GM21786 (cell line): ENCODE measurements at regions not wholly inside any gene's neighbourhood (a gene's known extent, or its start where the extent isn't known, plus 50 kb on each side); places are given as distances from the start of the nearest gene placed in this dataset.
"Not testable (repeated sequence)": the region's sequence is repeated elsewhere in the genome, so short reads cannot be mapped to it uniquely, and the experiment has no call there.

Experiments used
- ATAC-seq: cut with Tn5 transposase; IDR thresholded peaks from one replicate; pipeline ENCODE4 v1.9.1; 2021; ENCODE audit not compliant: unreplicated experiment

DNA sequence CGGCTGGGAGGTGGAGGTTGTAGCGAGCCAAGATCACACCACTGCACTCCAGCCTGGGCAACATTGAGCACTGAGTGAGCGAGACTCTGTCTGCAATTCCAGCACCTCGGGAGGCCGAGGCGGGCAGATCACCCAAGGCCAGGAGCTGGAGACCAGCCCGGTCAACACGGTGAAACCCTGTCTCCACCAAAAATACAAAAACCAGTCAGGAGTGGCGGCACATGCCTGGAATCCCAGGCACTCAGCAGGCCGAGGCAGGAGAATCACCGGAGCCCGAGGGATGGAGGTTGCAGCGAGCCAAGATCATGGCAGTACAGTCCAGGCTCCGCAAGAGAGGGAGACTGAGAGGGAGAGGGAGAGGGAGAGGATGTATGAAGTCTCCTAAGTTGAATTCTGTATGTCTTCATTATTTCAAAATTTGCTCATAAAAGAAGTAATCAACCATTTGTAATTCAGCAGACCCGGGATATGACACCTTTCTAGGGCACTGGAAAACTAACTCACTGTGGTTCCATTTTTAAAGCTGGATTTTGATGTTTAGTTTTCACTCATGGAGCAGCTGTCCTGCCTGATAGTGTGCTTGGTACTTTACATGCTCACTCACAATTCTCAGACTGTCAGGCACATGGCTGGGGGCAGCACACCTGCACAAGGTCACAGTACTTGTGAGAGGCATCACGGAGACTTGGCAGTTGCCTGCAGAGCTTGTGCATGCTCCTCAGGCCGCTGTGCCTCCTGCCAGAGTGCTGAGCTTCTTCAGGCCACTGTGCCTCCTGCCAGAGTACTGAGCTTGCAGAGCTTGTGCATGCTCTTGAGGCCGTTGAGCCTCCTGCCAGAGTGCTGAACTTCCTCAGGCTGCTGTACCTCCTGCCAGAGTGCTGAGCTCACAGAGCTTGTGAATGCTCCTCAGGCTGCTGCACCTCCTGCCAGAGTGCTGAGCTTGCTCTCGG is 106.2 kb downstream of the ERMARD start:
- ATAC-seq: no peak

DNA sequence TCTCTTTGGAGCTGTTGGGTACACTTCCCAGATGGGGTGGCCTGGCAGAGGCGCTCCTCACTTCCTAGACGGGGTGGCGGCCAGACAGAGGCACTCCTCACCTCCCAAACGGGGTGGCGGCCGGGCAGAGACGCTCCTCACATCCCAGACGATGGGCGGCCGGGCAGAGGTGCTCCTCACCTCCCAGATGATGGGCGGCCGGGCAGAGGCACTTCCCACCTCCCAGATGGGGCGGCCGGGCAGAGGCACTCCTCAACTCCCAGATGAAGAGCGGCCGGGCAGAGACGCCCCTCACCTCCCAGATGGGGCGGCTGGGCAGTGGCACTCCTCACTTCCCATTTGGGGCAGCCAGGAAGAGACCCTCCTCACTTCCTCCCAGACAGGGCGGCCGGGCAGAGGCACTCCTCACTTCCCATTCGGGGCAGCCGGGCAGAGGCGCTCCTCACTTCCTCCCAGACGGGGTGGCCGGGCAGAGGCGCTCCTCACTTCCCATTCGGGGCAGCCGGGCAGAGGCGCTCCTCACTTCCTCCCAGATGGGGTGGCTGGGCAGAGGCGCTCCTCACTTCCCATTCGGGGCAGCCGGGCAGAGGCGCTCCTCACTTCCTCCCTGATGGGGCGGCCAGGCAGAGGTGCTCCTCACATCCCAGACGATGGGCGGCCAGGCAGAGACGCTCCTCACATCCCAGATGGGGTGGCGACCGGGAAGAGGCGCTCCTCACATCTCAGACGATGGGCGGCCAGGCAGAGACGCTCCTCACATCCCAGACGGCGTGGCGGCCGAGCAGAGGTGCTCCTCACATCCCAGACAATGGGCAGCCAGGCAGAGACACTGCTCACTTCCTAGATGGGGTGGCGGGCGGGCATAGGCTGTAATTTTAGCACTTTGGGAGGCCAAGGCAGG is 105.3 kb downstream of the ERMARD start:
- ATAC-seq: not testable (repeated sequence)

DNA sequence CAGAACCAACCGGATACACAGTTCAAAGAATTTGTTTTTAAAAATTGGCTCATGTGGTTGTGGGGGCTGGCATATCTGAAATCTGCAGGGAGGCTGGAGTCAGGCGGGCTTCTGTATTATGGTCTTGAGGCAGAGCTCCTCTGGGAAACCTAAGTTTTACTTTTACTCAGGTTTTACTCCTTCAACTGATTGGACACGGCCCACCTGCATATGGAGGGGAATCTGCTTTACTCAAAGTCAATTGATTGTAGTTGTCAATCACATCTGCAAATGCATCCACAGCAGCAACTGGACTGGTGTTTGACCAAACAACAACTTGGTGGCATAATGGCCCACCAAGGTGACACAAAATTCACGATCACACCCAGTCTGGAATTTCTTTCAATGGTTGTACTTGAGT is 103.4 kb downstream of the ERMARD start:
- no peak for ATAC-seq

DNA sequence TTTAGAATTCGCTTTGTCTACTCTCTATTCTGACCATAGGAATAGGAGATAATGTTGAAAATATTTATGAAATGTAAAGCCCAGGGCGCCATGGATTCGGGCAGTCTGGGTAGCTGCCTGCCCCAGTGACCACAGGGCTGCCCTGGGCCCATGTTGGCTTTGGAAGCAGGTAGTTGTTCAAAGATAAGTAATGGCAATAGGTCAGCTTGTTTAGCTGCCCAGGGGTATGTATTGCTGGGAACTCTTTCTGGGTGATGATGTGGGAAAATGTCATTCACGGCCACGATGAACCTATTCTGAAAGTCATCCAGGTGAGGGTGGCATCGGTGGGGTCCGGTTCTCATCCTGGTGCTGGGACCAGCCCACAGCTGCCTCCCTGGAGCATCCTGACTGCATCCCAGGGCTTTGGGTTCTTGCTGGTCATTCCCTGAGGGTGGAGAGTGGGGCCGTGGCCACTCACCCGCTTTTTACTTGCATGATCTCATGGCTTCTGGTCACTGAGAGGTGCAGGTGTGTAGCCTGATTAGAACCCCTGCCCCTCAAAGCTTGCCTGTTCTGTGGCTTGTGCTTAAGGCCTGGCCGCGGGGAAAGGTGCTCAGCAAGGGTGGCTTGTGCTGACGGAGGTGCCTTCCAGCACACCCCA is 102.8 kb downstream of the ERMARD start:
- no peak for ATAC-seq

DNA sequence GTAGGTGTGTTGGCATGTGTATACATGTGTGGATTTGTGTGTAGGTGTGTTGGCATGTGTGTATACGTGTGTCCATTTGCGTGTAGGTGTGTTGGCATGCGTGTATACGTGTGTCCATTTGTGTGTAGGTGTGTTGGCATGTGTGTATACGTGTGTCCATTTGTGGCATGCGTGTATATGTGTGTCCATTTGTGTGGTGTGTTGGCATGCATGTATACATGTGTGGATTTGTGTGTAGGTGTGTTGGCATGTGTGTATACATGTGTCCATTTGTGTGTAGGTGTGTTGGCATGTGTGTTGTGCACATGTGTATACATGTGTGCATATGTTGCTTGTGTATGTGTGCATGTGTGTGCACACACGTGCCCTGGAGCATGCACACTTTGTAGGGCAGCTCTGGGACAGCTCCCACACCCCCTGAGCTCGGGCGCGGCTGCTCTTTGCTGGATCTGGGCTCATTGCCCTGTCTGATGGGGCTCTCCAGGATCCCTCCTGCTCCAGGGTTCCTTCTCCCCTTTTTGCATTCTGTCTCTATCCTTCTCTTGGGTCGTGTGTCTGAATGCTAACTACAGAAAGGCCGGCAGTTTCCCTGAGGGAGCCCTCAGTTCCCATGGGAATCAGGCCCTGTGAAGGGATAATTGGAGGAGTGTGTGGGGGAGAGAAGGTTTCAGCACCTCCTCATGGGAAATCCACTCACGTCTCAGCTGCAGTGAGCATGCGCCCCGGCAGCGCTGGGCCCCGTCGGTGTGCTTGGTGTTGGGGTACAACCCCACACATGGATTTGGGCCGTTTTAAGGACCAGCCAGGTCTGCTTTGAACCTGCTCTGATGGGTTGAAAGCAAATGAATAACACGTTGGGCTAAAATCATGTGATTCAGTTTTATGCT is 102.0 kb downstream of the ERMARD start:
- ATAC-seq: no peak

DNA sequence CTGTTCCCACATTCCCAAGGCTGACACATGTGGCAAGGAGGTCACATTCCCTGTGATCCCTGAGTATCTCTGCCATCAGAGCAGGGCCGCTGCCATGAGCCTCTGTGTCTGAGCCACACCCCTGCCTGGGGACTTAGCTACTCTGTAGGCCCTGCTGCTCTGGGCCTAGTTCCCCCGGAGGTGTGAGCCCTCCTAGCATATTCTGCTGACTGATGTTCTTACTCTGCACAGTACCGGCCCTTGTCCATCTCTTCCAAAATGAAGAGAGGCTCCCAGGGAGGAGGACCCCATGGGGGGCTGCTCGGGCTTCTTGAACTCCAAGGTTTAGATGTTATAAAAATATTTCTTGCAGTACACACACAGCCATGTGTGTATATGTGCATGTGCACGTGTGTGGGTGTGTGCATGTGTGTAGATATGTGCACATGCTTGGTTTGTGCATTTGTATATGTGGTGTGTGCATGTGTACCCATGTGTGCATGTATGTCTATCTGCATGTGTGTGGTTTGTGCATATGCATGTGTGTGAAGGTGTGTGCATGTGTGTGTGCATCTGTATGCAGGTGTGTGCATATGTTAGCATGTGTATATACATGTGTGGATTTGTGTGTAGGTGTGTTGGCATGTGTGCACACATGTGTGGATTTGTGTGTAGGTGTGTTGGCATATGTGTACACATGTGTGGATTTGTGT is 101.2 kb downstream of the ERMARD start:
- no peak for ATAC-seq

DNA sequence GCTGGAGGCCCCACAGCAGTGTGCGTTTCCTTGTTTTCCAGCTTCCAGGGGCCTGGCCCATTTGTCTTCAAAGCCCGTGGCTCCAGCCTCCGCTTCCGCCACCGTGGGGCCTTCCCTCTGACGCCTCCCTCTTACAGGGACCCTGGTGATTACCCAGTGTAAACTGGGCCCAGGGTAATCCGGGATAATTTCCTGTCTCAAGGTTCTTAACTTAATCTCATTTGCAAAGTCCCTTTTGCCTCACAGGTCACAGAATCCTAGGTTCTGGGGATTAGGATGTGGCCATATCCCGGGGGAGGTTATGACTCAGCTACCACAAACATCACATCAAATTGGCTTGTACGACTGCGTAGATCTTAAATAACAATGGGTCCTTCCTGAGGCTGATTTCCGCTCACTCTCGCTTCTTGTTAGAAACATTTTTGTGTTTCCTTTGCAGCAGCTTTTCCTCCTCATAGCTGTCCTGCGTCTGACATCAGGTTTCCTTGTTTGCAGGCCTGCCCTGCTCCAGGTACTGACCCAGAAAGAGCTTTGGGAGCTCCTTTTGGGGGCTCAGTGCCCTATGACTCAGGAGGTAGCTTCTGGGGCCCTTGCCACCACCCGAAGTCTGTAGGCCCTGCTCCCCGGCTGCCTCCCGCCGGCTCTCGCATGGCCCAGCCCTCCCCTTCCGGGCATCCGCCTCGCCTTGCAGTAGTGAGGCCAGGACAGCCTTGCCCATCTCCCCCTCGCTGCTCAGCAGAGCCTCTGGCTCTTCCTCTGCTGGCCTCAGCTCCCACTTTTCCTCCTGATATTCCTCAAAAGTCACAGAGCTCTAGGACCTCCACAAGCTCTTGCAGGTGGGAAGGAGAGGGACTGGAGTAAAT is 100.5 kb downstream of the ERMARD start:
- ATAC-seq: no peak

DNA sequence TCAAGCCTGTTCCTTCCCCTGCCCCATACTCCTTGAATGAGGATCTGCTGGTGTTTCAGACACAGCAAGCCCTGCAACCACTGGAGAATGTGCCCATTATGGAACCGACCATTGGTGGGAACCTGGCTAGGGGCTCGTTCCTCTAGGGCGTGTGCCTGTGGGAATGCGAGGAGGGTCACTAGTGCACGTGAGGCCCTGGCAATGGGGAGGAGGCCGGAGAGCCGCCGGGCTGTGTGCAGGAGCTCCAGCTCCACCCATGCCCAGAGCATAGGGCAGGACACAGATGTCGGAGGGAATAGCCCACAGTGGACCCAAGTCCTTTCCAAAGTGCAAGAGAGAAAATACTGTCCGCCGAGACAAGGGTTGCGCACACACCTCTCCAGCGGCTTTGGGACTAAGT is 99.3 kb downstream of the ERMARD start:
- no peak for ATAC-seq

DNA sequence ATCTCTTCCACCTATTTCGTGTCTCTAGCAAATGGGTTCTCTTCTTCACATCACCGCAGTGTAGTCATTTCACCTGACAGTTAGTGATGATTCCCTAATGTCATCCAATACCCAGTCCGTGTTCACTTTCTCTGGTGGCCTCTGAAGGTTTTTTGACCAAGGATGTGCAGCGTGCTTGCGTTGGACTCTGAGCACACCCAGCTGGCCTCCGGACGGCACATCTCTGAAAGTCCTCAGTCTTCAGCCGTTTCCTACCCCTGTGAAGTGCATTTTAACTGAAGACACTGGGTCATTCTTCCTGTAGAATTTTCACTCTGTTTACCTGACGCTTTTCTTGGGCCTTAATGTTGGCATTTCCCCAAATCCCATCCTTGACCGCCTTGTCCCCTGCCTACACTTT is 98.7 kb downstream of the ERMARD start:
- no peak for ATAC-seq

DNA sequence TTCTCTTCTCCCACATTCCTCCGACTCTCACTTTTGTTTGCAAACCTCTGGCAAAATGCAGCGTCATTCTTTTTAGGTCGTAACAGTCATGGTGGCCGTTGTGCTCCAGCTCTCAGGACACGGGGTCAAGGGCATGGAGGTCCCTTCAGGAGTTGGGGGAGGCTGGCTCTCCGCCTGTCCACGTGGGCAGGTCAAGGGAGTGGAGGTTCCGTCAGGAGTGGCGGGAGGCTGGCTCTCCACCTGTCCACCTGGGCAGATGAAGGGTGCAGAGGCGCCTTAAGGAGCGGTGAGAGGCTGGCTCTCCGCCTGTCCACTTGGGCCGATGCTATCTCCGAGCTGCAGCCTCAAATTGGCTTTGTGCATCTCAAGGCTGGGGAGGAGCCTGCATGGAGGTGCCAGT is 98.0 kb downstream of the ERMARD start:
- ATAC-seq: no peak

DNA sequence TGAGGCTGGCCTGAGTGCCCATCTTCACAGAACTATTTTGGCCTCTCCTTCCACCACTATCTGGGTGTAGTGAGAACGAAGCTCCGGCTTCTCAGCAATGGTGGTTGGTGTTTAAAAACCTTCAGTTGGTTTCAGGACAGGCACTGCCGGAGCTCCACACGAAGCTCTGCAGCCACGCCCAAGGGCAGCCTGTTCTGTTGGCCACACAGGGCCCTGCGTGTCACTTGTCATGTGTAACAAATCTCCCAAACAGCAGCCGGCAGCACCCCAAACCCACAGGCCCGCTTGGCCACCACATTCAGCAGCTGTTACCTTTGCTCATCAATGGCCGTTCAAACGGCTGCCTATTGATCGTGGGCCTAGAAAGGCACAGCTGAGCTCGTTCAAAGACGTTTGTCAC is 97.5 kb downstream of the ERMARD start:
- ATAC-seq: no peak

DNA sequence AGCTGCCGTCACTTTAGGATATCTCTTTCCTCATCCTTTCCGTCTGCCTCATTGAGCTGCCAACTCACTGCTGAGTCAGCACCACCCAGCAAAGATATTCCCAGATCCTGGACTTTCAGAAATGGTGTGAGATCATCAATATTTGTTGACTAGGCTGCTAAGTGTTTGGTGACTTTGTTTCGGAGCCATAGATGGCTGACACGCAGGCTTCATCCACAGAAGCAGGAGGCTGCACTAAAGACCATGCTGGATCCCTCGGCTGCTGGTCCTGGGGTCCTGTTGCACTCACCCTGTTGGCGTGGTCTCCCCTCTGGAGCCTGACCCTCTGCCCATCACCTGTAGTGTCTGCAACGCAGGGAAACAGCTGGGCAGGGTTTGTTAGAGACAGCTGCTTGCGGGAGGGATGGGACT is 96.5 kb downstream of the ERMARD start:
- ATAC-seq: no peak

DNA sequence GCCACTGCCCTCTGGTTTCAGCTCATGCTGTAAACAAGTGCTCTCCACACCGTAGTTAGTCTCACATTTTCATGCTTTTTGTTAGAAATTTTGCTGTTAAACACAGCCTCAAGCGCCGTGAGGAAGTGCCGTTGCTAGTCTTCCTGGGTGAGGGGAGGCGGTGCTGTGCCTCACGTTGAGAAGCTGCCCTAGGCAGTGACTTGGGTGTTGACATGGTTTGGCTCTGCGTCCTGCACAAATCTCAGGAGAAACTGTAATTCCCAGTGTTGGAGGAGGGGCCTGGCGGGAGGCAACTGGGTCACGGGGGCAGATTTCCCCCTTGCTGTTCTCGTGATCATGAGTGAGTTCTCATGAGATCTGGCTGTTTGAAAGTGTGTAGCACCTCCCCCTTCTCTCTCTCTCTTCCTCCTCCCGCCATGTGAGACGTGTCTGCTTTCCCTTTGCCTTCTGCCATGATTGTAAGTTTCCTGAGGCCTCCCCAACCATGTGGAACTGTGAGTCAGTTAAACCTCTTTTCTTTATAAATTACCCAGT is 95.8 kb downstream of the ERMARD start:
- no peak for ATAC-seq

DNA sequence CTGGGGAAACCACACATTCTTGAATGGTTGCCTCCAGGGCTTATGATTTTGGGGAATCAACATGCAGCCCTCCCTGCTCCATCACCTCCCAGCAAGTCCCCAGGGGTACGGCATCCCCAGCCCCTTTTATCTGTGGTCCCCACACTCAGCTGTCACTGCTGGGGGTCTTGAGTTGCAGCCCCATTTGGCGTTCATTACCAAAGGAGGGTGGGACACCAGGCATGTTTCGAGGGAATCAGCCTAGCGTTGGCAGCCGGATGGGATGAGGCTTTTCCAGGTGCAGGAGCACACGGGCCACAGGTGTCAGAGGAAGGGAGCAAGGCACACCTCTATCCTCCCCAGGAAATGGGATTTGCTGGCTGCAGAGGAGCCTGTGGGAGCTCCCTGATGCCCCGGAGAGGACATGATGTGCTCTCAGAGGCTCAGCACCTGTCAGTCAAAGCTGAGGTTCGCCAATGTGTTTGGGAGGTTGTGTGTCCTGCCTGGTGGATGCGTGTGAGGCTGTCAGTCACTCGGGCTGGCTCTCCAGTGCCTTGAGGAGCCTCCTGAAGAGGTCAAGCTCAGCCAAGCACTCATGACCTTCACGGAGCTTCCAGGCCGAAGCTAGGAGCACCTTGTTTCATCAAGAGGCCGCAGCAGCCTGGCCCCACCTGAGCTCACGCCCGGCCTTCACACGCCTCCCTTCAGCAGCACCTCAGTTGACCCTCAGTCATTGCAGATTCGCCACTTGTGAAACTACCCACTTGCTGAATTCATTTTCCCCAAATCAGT is 95.0 kb downstream of the ERMARD start:
- ATAC-seq: no peak

DNA sequence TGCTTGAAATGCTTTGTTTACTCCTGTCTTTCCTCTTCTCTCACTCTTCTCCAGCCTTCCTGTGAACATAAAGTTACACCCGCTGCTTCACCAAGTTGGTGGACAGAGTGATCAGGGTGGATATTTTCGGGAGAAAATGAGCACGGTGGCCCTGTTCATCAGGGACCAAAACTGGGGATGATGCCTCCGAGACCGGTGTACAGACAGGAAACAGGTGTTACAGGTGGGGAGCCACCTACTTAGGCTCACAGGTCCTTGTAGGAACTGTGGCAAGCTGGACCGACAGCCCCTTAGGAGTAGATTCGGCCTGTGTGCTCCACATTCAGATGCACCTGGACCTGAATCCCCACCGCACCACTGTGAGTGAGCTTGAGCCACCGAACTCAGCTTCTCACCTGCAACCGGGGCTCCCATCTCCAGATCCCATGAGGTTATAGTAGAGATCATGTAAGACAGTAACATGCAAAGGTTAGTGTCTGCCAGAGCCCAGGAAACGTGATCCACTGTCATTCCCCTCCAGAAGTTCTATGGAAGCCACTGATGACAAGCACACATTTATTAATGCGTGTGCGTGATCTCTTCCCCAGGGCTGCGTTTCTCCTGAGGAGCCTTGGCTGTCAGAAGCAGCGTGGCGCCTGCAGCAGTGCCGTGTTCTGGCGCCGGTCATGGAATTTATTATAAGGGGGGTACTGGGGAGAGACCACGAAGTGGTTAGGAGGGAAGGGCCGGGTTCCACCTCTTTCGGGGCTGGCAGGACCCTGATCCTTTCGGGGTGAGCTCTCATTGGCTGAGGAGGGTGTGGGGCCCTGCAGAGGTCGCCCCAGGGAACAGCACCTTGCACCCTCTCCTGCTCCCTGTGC is 94.2 kb downstream of the ERMARD start:
- ATAC-seq: no peak

DNA sequence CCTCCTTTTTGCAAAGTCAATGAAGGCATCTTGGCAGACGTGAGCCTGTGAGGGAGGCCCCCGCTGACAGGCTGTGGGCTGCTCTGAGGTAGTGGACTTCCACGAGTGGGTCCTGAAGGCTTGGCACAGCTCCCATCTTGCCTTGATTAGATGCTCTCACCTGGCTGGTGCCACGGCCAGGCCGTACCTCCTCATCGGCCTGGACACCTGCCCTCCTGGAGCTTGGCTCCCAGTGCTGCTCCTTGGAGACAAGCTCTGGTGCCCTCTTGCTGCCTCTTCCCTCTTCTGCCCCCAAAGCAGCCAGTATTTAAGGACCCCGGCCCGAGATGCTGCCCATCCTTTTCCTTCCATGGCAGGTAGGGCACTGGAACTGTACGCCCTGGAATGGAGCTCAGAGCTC is 93.5 kb downstream of the ERMARD start:
- ATAC-seq: no peak

DNA sequence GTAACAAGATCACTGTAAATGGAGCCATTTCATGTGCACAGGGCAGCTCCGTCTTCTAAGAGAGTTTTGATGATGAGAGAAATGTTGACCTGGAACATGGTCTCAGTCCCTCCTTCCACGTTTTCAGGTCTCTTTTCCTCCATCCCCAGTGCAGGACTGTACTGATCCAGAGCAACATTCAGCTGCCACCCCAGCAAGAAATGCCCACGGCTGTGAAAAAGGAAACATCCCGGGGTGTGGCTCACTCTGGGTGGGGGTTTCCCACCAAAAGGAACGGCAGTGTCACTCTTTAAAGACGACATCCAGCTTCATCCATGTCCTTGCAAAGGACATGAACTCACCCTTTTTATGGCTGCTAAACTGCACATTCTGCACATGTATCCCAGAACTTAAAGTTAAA is 92.6 kb downstream of the ERMARD start:
- ATAC-seq: no peak
